ENCODE measurements at regions not wholly inside any gene's neighbourhood (a gene's known extent, or its start where the extent isn't known, plus 50 kb on each side); places are given as distances from the start of the nearest gene placed in this dataset.
A peak's percentile ranks its signal among the peaks of the same experiment; 100 is the strongest.

GRCh38 chr9:109549386-109549785 lies 51.3 kb upstream of the PTPN3 start:
- no peak for DNase-seq

GRCh38 chr9:109551651-109552050 lies 53.5 kb upstream of the PTPN3 start:
- no peak for DNase-seq

GRCh38 chr9:109555215-109555614 lies 57.1 kb upstream of the PTPN3 start:
- DNase-seq = no peak

GRCh38 chr9:109556061-109556460 lies 58.0 kb upstream of the PTPN3 start:
- no peak for DNase-seq

GRCh38 chr9:109556786-109557185 lies 58.7 kb upstream of the PTPN3 start:
- DNase-seq = no peak

GRCh38 chr9:109557481-109557880 lies 59.4 kb upstream of the PTPN3 start:
- DNase-seq = no peak

- no peak for DNase-seq
These were observed 60.6 kb upstream of the PTPN3 start for GRCh38 chr9:109558718-109559151.

- no peak for DNase-seq
These were observed 62.5 kb upstream of the PTPN3 start for GRCh38 chr9:109560470-109561132.

GRCh38 chr9:109561137-109561536 lies 63.0 kb upstream of the PTPN3 start:
- no peak for DNase-seq

GRCh38 chr9:109568089-109568488 lies 70.0 kb upstream of the PTPN3 start:
- DNase-seq = no peak

- DNase-seq = no peak
These were observed 70.6 kb upstream of the PTPN3 start for GRCh38 chr9:109568568-109569210.

GRCh38 chr9:109574061-109574882 lies 76.2 kb upstream of the PTPN3 start:
- DNase-seq = peak in 2 of 6 experiments; percentile 0 to 5

GRCh38 chr9:109576762-109577161 lies 78.7 kb upstream of the PTPN3 start:
- DNase-seq = no peak

- DNase-seq = no peak
These were observed 81.3 kb upstream of the PTPN3 start for GRCh38 chr9:109579191-109579948.

GRCh38 chr9:109582386-109582785 lies 84.3 kb upstream of the PTPN3 start:
- no peak for DNase-seq

GRCh38 chr9:109584205-109584604 lies 86.1 kb upstream of the PTPN3 start:
- no peak for DNase-seq

GRCh38 chr9:109585796-109586195 lies 87.7 kb upstream of the PTPN3 start:
- DNase-seq = no peak

GRCh38 chr9:109586993-109587392 lies 88.9 kb upstream of the PTPN3 start:
- DNase-seq = no peak

- DNase-seq = no peak
These were observed 90.3 kb upstream of the PTPN3 start for GRCh38 chr9:109588415-109588814.

GRCh38 chr9:109590966-109591365 lies 92.9 kb upstream of the PTPN3 start:
- DNase-seq = no peak

- DNase-seq = no peak
These were observed 93.6 kb upstream of the PTPN3 start for GRCh38 chr9:109591691-109592090.

- no peak for DNase-seq
These were observed 95.5 kb upstream of the PTPN3 start for GRCh38 chr9:109593612-109594011.

GRCh38 chr9:109597496-109597895 lies 99.4 kb upstream of the PTPN3 start:
- DNase-seq = no peak
